CD1c-positive myeloid dendritic cell (primary cell): ENCODE measurements at regions not wholly inside any gene's neighbourhood (a gene's known extent, or its start where the extent isn't known, plus 50 kb on each side); places are given as distances from the start of the nearest gene placed in this dataset.
"Not testable (repeated sequence)": the region's sequence is repeated elsewhere in the genome, so short reads cannot be mapped to it uniquely, and the experiment has no call there.

ENCODE experiments used
- DNase-seq: peaks from one replicate; pipeline ENCODE4 v3.0.0-alpha.2; 2016; ENCODE audit errors: extremely low spot score

DNA sequence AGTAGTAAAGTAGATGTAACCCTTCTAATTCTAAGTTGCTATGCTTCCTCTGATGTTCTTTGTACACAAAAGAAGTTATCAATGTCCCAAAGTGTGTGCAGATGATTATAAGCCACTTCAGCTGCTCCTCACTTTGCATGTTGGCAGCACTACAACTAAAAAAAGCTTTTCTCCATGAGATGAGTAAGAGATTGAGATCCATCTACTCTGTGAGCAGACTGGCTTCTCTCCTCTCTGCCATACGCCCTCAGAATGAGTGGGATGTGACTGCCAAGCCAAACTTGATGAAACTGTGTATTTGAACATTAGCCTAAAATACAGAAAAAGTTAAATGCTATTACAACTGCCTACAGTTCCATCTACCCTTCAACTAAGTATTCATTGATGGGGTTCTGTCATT lies 102.9 kb upstream of the ETV1 start:
- DNase-seq: no peak

DNA sequence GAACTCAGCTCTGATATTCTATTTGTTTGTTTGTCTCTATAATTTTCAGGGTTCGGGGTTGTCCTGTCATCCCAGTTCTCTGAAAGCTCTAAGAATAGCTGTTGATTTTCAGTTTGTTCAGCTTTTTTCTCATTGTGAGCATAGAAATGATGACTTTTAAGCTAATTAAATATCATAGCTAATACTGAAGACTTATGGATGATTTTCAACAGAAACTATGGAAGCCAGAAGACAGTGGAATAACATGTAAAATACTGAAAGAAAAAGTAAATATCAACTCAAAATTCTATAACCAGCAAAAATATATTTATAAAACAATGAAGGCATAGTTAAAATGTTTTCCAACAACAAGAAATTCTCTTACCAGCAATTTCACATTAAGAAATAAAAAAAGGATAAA lies 96.4 kb upstream of the ETV1 start:
- DNase-seq: no peak

DNA sequence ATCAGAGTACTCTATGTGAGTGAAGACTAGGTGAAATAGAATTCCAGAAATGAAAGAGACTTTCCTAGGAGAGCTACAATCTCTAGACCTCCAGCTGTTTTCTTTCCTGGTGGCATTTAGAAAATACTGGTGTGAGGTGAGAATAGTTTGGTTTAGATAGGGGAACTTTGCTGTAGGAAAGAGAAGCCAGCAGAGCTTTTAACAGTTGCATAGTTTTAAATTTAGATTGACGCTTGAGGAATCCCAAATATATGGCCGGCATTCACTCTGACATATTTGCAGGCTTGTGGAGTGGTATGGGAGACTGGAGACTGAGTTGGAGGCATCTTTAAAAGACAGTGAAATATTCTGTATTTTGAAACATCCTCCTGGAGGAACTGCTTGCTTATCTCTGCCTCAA lies 94.3 kb upstream of the ETV1 start:
- DNase-seq: no peak

DNA sequence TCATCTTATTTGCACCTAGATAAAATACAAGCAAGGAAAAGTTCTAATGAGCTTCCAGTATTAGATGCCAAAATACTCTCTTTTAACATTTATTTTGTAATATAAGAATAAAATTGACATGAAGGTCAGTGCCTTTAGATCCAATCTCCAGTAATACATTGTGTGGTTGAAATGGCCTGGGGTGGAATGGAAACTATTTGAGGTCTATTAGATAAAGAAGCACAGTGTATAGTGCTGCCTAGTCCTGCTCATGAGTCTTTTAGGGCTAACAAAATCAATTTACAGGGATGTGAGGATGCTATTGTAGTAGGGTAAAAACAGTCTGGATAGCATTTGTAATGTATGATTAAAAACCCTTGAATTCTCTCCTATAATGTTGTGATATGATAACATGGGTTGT lies 84.5 kb upstream of the ETV1 start:
- no peak for DNase-seq

DNA sequence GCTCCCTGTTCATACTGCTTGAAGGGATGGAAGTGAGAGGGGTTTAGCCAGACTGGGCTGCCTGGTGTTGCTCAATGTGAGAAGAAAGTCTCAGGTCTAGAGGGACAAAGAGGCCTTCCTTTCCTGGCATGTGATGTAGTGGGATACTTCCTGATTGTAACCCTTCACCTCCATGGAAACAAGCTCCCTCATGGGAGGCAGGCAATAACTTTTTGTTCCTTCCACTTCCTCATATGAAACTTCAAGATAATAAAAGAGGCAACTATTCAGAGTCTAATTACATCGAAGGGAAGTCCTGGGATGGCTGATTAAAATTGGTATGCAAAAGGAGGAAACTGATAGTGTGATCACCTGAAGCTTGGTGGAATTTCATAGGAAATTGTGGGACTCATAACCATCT lies 84.1 kb upstream of the ETV1 start:
- DNase-seq: no peak

DNA sequence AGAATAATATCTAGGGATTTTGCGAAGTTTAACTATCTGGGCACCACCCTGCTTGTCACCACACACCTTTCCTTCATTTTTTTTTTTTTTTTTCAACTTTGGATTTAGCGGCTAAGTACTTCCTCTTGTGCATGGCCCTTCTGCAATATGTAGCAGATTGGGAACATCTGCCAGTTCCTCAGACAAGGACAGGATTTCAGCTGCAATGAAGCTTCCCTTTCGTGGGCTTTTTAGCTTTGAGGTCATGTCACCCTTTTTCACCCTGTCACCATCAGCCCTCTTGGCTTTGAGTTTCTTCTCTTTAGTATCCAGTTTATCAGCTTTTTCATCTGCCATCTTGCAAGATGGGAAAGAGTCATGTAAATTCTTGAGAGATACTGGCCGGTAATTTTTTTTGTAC lies 81.6 kb upstream of the ETV1 start:
- no peak for DNase-seq

DNA sequence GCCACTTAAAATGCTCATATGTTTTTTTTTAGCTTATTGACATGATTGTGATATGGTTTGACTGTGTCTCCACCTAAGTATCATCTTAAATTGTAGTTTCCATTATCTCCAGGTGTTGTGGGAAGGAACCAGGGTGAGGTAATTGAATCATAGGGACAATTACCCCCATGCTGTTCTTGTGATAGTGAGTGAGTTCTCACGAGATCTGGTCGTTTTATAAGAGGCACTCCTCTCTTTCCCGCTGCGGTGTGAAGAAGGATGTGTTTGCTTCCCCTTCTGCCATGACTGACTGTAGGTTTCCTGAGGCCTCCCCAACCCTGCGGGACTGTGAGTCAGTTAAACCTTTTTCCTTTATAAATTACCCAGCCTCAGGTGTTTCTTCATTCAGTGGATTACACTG lies 80.5 kb upstream of the ETV1 start:
- DNase-seq: no peak

DNA sequence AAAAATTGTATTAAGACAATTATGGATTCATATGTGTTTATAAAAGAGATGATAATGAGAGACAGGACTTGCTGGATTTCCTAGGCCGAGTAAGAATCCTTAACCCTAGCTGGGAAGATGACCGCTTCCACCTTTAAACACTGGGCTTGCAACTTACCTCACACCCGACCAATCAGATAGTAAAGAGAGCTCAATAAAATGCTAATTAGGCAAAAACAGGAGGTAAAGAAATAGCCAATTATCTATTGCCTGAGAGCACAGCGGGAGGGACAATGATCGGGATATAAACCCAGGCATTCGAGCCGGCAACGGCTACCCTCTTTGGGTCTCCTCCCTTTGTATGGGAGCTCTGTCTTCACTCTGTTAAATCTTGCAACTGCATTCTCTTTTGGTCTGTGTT lies 77.3 kb upstream of the ETV1 start:
- DNase-seq: not testable (repeated sequence)

DNA sequence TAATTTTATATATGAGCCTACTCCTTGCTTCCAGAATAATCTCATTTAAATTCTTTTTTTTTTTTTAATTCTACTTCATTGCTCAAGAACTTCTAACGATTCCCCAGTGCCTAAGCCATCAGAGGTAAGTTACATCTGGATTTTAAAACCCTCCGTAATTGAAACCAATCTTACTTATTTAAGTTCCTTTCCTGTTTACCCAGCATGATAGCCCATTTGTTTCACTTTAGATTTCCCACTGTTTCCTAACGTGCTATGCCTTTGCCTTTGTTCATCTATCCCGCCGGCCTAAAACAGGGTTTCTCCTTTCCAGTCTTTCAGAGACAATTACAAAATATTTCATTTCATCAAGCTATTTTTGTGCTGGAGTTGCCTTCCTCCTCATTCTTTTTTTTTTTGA lies 75.8 kb upstream of the ETV1 start:
- no peak for DNase-seq

DNA sequence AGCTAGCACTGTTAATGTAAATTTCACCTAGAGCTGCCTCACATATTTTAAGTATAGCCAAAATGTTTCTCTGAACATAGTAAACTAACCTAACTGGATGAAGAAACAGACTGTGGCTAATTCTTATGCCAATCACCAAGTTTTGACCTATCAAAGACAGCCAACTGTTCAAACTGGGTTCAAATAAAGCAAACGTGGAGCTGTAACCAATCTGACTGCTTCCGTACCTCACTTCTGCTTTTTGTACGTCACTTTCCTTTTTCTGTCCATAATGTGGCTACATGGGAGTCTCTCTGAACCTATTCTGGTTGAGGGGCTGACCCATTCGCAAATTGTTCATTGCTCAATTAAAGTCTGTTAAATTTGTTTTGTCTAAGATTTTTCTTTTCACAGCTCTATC lies 66.3 kb upstream of the ETV1 start:
- no peak for DNase-seq

DNA sequence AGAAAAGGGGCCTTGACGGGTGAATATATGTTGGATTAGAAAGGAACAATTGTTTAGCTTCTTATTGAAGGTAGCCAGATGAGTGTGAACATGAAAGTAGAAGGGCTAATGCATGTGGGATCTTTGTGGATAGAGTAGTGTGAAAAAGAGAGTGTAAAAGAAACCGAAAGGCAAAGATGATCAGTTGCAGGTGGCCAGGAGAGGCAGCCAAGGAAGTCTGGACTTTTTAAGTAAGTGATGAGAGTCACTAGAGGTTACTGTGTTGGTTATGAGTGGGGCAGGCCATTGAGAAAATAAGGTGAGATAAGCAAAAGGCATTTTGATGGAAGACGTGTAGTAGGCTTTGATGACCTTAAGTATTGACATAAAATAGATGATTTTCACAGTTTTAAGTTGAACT lies 64.7 kb upstream of the ETV1 start:
- DNase-seq: no peak

DNA sequence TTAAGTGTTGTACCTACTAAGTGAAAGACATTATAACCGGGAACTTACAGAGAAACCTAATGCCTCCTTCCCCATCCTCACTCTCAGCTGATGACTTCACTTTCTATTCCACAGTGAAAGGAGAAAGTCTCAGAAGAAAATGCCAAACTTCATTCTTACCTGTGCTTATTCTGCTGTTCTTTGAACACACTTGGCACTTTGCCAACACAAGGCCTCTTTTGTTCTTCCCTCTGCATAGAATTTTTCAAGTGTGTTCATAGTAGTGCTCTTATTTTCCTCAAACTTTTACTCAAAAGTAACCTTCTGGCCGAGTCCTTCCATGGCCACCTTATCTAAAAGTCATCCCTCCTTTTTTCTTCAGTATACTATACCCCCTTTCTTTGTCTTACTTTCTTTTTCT lies 59.4 kb upstream of the ETV1 start:
- no peak for DNase-seq

DNA sequence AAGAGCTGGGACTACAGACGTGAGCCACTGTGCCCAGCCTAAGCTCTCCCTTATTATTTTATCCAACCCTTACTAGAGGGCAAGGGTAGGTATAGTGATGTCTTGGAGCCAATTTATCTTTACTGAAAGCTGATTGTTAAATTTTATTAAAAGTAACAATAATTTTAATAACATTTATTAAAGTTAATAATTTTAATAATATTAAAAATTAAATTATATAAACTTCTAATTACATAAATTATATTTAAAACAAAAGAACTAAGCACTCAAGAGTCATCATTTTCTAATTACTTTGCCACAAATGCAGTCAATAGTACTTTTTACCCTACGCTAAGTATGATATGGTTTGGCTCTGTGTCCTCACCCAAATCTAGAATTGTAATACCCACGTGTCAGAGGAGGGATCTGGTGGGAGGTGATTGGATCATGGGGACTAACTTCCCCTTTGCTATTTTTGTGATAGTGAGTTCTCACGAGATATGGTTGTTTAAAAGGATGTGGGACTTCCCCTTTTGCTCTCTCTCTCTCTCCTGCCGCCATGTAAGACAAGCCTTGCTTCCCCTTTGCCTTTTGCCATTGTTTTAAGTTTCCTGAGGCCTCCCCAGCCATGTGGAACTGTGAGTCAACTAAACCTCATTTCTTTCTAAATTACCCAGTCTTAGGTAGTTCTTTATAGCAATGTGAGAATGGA lies 58.4 kb upstream of the ETV1 start:
- peak; percentile 32 for DNase-seq

DNA sequence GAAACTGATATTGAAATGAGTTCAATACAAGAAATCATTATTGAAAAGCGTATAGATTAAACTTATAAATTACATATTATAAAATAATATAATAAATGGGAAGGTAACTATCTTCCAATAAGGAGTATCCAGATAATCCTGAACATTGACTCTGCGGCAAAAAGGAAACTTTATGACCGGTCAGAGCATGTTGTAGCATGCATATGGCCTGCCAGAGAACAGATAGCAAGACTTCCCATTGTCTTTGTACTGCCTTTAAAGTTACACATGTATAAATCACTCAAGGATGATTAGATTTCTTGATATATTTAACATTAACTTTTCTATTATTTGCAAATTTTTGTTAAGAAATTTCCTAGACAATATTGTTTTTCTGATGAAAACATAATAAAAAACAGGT lies 56.2 kb upstream of the ETV1 start:
- no peak for DNase-seq

DNA sequence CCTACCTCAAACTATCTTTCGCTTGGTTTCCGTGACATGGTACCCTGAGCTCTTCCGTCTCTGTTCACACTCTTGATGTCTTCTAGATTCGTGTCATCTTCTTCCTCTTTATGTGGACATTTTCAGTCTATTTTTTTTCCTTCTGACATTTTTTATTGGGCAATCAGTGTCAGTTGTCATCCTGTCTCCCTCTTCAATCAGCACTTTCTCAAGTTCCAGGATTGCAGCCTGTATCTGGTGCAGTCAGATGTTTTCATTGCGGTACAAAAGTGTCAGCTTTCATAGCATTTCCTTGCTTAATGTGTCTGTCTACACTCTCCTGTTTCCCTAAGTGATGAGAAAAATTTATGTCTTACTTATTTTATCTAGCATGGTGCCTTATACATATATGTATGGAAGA lies 51.1 kb upstream of the ETV1 start:
- no peak for DNase-seq
